Fibroblast of lung (primary cell): ENCODE measurements at regions not wholly inside any gene's neighbourhood (a gene's known extent, or its start where the extent isn't known, plus 50 kb on each side); places are given as distances from the start of the nearest gene placed in this dataset.

Source experiments
- DNase-seq, 2 donors: peaks; one replicate each; pipeline versions ENCODE4 v3.0.0 to v3.0.0-alpha.2; 2010; ENCODE audit warnings: low read depth in 2 of 2
- H2AFZ ChIP-seq: 2 replicates; pipeline ENCODE4 v1.5.1; 2012; ENCODE audit warnings: low read length, control low read depth, inconsistent platforms
- H3K27ac ChIP-seq: 2 replicates; pipeline ENCODE4 v1.5.1; 2011; ENCODE audit warnings: low read length, control low read depth; ENCODE audit not compliant: insufficient read depth
- H3K27me3 ChIP-seq: 2 replicates; pipeline ENCODE4 v1.5.1; 2011; ENCODE audit warnings: mild to moderate bottlenecking, low read length; ENCODE audit not compliant: control insufficient read depth, insufficient read depth
- H3K36me3 ChIP-seq: 2 replicates; pipeline ENCODE4 v1.5.1; 2011; ENCODE audit warnings: low read length; ENCODE audit not compliant: control insufficient read depth, insufficient read depth
- H3K4me1 ChIP-seq: 2 replicates; pipeline ENCODE4 v1.5.1; 2011; ENCODE audit warnings: low read length; ENCODE audit not compliant: control insufficient read depth, insufficient read depth; ENCODE audit errors: extremely low read depth
- H3K4me2 ChIP-seq: 2 replicates; pipeline ENCODE4 v1.5.1; 2011; ENCODE audit warnings: low read length, control low read depth; ENCODE audit not compliant: insufficient read depth; ENCODE audit errors: extremely low read depth
- H3K4me3 ChIP-seq, 4 experiments: fragments of 200-600 bp in 1 of 4; sonication (generic) in 1 of 4; replicated peaks in 1 of 4; 2 replicates each; pipeline ENCODE4 v1.5.1; 2011 to 2016; ENCODE audit warnings: low read length in 4 of 4, low read depth in 3 of 4, mild to moderate bottlenecking in 3 of 4, control low read depth in 2 of 4, inconsistent platforms in 1 of 4, mixed read lengths in 1 of 4; ENCODE audit not compliant: insufficient read depth in 1 of 4; ENCODE audit errors: control extremely low read depth in 1 of 4
- H3K79me2 ChIP-seq: 2 replicates; pipeline ENCODE4 v1.5.1; 2012; ENCODE audit warnings: mild to moderate bottlenecking, low read length, inconsistent platforms; ENCODE audit not compliant: control insufficient read depth, insufficient read depth
- H3K9ac ChIP-seq: 2 replicates; pipeline ENCODE4 v1.5.1; 2011; ENCODE audit warnings: mild to moderate bottlenecking, low read length, control low read depth; ENCODE audit not compliant: insufficient read depth
- H3K9me3 ChIP-seq: 2 replicates; pipeline ENCODE4 v1.5.1; 2012; ENCODE audit warnings: low read depth, low read length; ENCODE audit not compliant: control insufficient read depth, insufficient read depth
- H4K20me1 ChIP-seq: 2 replicates; pipeline ENCODE4 v1.5.1; 2011; ENCODE audit warnings: low read length; ENCODE audit not compliant: control insufficient read depth, insufficient read depth; ENCODE audit errors: extremely low read depth
- EZH2 ChIP-seq: IDR thresholded peaks from 2 replicates; pipeline ENCODE4 v1.5.1; 2012; ENCODE audit warnings: low read length, control low read depth, mild to moderate bottlenecking; ENCODE audit errors: missing control alignments
- TF ChIP-seq, protein P1 (sequence below), 2 donors: IDR thresholded peaks in 1 of 2; conservative IDR thresholded peaks in 1 of 2; 1 replicate in 1 of 2; 2 replicates in 1 of 2; pipeline ENCODE4 v1.5.1; 2011 to 2012; ENCODE audit warnings: low read length in 2 of 2, control low read depth in 1 of 2, inconsistent platforms in 1 of 2, low read depth in 1 of 2, mild to moderate bottlenecking in 1 of 2

DNA sequence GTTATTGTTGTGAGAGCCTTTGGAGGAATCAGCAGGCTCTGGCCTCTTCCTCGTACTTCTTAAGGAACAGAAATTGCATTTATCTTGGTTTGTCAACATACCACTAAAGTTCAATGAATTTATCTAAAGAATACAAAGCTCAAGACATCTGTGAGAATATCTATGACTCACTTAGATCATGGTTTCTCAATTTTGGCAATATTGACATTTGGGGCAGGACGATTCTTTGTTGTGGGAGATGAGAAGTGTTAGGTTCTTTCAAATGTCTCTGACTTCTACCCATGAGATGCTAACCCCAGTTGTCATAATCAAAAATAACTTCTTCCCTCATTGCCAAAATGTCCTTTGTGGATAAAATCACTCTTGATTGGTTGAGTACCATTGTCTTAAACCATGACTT lies 1190.3 kb downstream of the GALC start:
- no peaks in the 10 kb centered on the region for H3K9me3 ChIP-seq
- H3K36me3 ChIP-seq: no peaks in the 10 kb centered on the region
- peak; percentile 21 to 60 for DNase-seq
- H3K9ac ChIP-seq: no peak overlapping the region
- no peak overlapping the region for H2AFZ ChIP-seq
- H3K4me2 ChIP-seq: no peak overlapping the region
- H4K20me1 ChIP-seq: no peaks in the 10 kb centered on the region
- TF ChIP-seq, protein P1, sequence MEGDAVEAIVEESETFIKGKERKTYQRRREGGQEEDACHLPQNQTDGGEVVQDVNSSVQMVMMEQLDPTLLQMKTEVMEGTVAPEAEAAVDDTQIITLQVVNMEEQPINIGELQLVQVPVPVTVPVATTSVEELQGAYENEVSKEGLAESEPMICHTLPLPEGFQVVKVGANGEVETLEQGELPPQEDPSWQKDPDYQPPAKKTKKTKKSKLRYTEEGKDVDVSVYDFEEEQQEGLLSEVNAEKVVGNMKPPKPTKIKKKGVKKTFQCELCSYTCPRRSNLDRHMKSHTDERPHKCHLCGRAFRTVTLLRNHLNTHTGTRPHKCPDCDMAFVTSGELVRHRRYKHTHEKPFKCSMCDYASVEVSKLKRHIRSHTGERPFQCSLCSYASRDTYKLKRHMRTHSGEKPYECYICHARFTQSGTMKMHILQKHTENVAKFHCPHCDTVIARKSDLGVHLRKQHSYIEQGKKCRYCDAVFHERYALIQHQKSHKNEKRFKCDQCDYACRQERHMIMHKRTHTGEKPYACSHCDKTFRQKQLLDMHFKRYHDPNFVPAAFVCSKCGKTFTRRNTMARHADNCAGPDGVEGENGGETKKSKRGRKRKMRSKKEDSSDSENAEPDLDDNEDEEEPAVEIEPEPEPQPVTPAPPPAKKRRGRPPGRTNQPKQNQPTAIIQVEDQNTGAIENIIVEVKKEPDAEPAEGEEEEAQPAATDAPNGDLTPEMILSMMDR (conservative IDR thresholded peaks at IDR 0.05 in 1 of 2, IDR thresholded peaks at IDR 0.05 in 1 of 2; ENCODE audit: low read depth in 1 of 2, low read length in 2 of 2): no peak
- TF ChIP-seq EZH2: no peak
- H3K27ac ChIP-seq: no peak overlapping the region
- H3K4me1 ChIP-seq: no peaks in the 10 kb centered on the region
- no peak overlapping the region for H3K4me3 ChIP-seq
- no peaks in the 10 kb centered on the region for H3K79me2 ChIP-seq
- no peaks in the 10 kb centered on the region for H3K27me3 ChIP-seq

DNA sequence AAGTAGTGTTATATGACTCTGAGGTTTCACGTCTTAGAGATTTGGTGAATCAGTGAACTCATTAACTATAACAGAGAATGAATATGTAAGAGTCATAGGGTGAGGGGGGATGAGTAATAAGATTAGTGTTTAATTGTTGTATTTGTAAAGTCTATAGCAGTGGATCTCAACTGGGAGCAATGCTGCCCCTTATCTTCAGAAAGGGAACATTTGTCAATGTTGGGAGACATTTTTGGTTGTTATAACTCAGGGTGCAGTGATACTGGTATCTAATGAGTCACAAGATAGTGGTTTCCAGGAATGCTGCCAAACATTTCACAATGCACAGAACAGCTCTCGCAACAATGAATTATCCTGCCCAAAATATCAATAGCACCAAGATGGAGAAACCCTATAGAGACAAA lies 1193.7 kb downstream of the GALC start:
- Histone ChIP-seq H3K4me3 (no peak overlapping the region), H3K36me3 (no peaks in the 10 kb centered on the region), H4K20me1 (no peaks in the 10 kb centered on the region), H3K9ac (no peak overlapping the region), H3K27me3 (no peaks in the 10 kb centered on the region), H3K4me1 (no peaks in the 10 kb centered on the region), H3K9me3 (no peaks in the 10 kb centered on the region), H3K79me2 (no peaks in the 10 kb centered on the region), H3K4me2 (no peak overlapping the region), H3K27ac (no peak overlapping the region), H2AFZ (no peak overlapping the region)
- TF ChIP-seq, protein P1 (conservative IDR thresholded peaks at IDR 0.05 in 1 of 2, IDR thresholded peaks at IDR 0.05 in 1 of 2; ENCODE audit: low read depth in 1 of 2, low read length in 2 of 2): no peak
- TF ChIP-seq EZH2: no peak
- DNase-seq: peak; percentile 97 to 98

DNA sequence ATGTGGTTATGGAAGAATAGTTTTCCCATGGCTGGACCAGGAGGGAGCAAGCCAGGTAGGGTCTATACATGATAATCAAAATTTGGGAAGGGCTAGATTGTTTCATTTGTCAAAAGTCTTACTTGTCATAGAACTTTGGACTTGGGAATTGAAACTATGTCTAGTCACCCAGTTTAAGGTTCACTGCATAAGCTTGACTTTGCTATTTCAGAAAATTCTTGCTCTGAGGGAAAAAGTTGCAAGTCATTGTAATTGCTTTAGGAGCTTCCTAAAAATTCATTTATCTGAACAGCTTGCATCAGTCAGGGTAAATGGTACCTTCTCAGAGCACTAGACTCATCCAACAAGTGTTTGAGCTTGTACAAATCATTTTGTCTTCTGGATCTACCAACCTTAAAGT lies 1194.7 kb downstream of the GALC start:
- Histone ChIP-seq H3K4me3 (no peak overlapping the region), H2AFZ (no peak overlapping the region), H3K79me2 (no peaks in the 10 kb centered on the region), H3K27me3 (no peaks in the 10 kb centered on the region), H3K4me1 (no peaks in the 10 kb centered on the region), H3K27ac (no peak overlapping the region), H3K9me3 (no peaks in the 10 kb centered on the region), H3K4me2 (no peak overlapping the region), H3K36me3 (no peaks in the 10 kb centered on the region), H4K20me1 (no peaks in the 10 kb centered on the region), H3K9ac (no peak overlapping the region)
- TF ChIP-seq EZH2: no peak
- TF ChIP-seq, protein P1 (conservative IDR thresholded peaks at IDR 0.05 in 1 of 2, IDR thresholded peaks at IDR 0.05 in 1 of 2; ENCODE audit: low read depth in 1 of 2, low read length in 2 of 2): no peak
- DNase-seq: peak in 1 of 2 donors; percentile 45
